BE2C (cell line): ENCODE measurements at regions not wholly inside any gene's neighbourhood (a gene's known extent, or its start where the extent isn't known, plus 50 kb on each side); places are given as distances from the start of the nearest gene placed in this dataset.
"Not testable (repeated sequence)": the region's sequence is repeated elsewhere in the genome, so short reads cannot be mapped to it uniquely, and the experiment has no call there.

Experiments used
- DNase-seq: peaks from one replicate; pipeline ENCODE4 v3.0.0-alpha.2; 2020
- H3K27me3 ChIP-seq: fragments of 250-450 bp; sonication (Bioruptor Pico); 2 replicates; pipeline ENCODE4 v1.5.1; 2020; ENCODE audit warnings: mild to moderate bottlenecking
- H3K36me3 ChIP-seq: fragments of 250-450 bp; sonication (Bioruptor Pico); 2 replicates; pipeline ENCODE4 v1.5.1; 2020; ENCODE audit warnings: mild to moderate bottlenecking
- H3K4me1 ChIP-seq: fragments of 250-450 bp; sonication (Bioruptor Pico); 2 replicates; pipeline ENCODE4 v1.5.1; 2020
- H3K4me3 ChIP-seq: 2 replicates; pipeline ENCODE4 v1.5.1; 2011; ENCODE audit warnings: low read depth, low read length
- H3K9me3 ChIP-seq: fragments of 250-450 bp; sonication (Bioruptor Pico); 2 replicates; pipeline ENCODE4 v1.5.1; 2020
- TF ChIP-seq, protein P1 (sequence below): IDR thresholded peaks from 2 replicates; pipeline ENCODE4 v1.5.1; 2012; ENCODE audit warnings: mild to moderate bottlenecking, low read depth, low read length

DNA sequence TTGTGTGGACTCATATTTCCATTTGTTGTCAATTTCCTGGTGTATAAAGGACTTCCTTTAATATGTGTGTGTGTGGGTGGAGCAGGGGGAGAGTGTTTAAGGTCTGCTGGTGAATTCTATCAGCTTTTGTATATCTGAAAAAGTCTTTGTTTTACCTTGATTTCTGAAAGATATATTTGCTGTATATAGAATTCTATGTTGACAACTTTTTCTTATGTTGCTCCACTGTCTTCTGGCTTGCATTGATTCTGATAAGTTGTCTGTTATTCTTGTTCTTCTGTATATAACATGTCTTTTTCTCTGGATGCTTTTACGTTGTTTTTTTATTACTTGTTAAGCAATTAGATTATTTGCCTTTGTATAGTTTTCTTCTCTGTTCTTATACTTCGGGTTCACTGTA is 90.0 kb upstream of the CEP162 start:
- DNase-seq: no peak
- TF ChIP-seq, protein P1, sequence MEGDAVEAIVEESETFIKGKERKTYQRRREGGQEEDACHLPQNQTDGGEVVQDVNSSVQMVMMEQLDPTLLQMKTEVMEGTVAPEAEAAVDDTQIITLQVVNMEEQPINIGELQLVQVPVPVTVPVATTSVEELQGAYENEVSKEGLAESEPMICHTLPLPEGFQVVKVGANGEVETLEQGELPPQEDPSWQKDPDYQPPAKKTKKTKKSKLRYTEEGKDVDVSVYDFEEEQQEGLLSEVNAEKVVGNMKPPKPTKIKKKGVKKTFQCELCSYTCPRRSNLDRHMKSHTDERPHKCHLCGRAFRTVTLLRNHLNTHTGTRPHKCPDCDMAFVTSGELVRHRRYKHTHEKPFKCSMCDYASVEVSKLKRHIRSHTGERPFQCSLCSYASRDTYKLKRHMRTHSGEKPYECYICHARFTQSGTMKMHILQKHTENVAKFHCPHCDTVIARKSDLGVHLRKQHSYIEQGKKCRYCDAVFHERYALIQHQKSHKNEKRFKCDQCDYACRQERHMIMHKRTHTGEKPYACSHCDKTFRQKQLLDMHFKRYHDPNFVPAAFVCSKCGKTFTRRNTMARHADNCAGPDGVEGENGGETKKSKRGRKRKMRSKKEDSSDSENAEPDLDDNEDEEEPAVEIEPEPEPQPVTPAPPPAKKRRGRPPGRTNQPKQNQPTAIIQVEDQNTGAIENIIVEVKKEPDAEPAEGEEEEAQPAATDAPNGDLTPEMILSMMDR: no peak
- H3K9me3 ChIP-seq: no peaks in the 10 kb centered on the region
- no peaks in the 10 kb centered on the region for H3K36me3 ChIP-seq
- H3K4me3 ChIP-seq: no peak overlapping the region
- no peaks in the 10 kb centered on the region for H3K4me1 ChIP-seq
- no peaks in the 10 kb centered on the region for H3K27me3 ChIP-seq

DNA sequence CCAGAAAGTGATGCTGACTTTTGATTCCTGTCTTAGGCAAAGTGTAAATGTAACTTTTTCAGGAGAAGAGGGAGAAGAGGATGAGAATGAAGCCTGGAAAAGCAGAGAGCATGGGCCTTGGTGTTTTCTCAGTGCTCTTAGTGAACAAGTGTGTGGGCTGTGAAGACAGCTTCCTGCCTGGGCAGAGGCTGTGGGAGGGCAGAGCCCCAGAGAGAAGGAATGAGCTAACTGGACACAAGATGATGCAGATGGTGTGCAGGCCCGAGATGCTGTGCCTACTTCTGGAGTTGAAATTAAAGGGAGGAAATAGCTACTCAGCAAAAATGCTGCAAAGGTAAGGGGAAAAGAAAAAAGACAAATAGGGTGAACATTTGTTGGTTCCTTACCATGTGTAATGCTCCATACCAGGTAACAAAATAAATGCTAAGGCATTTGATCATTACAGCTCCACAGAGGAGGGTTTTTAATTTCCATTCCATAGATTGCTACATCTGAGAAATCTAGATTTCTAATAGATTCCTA is 87.0 kb upstream of the CEP162 start:
- no peak for DNase-seq
- H3K4me1 ChIP-seq: no peaks in the 10 kb centered on the region; the same call in none of the 2 replicates
- TF ChIP-seq, protein P1: no peak
- no peaks in the 10 kb centered on the region for H3K9me3 ChIP-seq
- peaks cover 2% of the 10 kb centered on the region; the same call in 1 of the 2 replicates for H3K27me3 ChIP-seq
- H3K36me3 ChIP-seq: no peaks in the 10 kb centered on the region
- H3K4me3 ChIP-seq: no peak overlapping the region

DNA sequence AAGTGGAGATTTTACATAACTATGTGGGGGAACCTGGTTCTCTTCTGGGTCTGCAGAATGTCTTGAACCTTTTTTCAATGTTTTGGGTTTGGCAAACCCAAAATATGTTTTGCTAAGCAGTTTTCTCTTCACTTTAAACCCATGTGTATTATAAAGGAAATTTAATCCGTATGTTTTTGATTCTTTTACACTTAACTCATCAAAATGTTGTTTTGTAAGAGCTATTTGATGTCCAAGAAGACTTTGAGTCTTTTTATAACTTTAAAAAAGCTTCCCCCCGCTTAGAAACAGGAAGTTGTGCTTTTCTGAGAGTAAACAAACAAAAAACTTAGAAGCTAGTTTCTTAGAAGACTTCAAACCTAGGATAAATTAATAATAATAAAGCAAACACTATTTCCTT is 81.9 kb upstream of the CEP162 start:
- H3K4me3 ChIP-seq: no peak overlapping the region
- no peaks in the 10 kb centered on the region for H3K9me3 ChIP-seq
- peaks cover 5% of the 10 kb centered on the region for H3K4me1 ChIP-seq
- TF ChIP-seq, protein P1: no peak
- peaks cover 2% of the 10 kb centered on the region; the same call in 1 of the 2 replicates for H3K27me3 ChIP-seq
- no peak for DNase-seq
- H3K36me3 ChIP-seq: no peaks in the 10 kb centered on the region

DNA sequence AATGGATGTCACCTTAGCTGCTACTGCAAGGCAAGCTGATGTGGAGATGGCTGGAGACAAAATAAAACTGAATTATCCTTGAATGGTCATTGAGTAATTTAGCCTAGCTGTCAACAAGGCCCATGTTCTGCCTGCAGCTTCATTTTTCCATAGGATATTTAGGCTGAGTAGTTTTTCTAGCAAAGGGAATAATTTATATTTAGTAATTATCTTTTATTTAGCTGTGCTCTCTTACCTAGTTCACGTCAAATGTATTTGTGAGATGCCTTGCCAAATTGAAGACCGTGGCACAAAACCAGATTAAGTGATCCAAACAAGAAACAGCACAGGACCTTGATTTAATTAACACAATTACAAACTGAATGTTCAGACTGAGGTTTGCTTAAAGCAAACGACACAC is 77.4 kb upstream of the CEP162 start:
- DNase-seq: no peak
- H3K27me3 ChIP-seq: no peaks in the 10 kb centered on the region
- H3K4me1 ChIP-seq: peaks cover 7% of the 10 kb centered on the region
- H3K4me3 ChIP-seq: no peak overlapping the region
- TF ChIP-seq, protein P1: no peak
- H3K9me3 ChIP-seq: no peaks in the 10 kb centered on the region
- H3K36me3 ChIP-seq: no peaks in the 10 kb centered on the region

- H3K9me3 ChIP-seq, H3K4me1 ChIP-seq, H3K27me3 ChIP-seq, H3K4me3 ChIP-seq, DNase-seq, H3K36me3 ChIP-seq: not testable (repeated sequence)
Measured at GRCh38 chr6:84291033-84291432, 63.6 kb upstream of the CEP162 start.

- peak; percentile 21 for DNase-seq
- Histone ChIP-seq H3K36me3 (no peaks in the 10 kb centered on the region), H3K4me1 (no peaks in the 10 kb centered on the region), H3K9me3 (no peaks in the 10 kb centered on the region), H3K27me3 (peaks cover 10% of the 10 kb centered on the region), H3K4me3 (no peak overlapping the region)
- TF ChIP-seq, protein P1: peak; percentile 75
Measured at GRCh38 chr6:84284428-84285049, 57.1 kb upstream of the CEP162 start.
